Upper lobe of left lung (tissue), 4 donors: ENCODE measurements at regions not wholly inside any gene's neighbourhood (a gene's known extent, or its start where the extent isn't known, plus 50 kb on each side); places are given as distances from the start of the nearest gene placed in this dataset.

Experiments used
- POLR2AphosphoS5 ChIP-seq, 2 donors: sonication (generic); formaldehyde crosslinking; IDR thresholded peaks; one replicate each; pipeline ENCODE4 v1.5.1; 2017; ENCODE audit warnings: antibody characterized with exemption in 2 of 2
- TF ChIP-seq, protein P1 (sequence below), 6 experiments: fragments of 450-650 bp in 4 of 6; fragments of 200-600 bp in 2 of 6; sonication (generic) in 2 of 6; IDR thresholded peaks; one replicate each; pipeline ENCODE4 v1.5.1; 2016 to 2019; ENCODE audit warnings: antibody characterized with exemption in 6 of 6

DNA sequence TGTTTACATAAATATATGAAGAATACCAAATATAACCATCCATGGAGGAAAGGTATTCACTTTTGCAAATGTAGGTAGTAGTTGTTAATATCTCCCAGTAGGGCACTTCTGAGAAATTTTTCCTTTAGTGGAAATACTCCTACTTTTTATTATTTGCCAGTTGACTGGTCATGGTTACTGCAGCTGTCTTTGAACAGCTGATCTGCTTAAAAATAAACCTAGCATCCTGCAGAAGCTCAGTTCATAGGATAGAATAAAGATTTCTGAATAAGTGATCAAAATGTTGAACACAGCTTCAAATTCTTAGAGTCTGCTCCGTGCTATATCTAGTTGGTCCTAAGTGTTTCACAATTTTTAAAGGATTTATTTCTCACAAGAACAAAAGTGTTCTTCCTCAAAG lies 270.7 kb upstream of the TRPC7 start:
- no peak for TF ChIP-seq POLR2AphosphoS5 (IDR thresholded peaks at IDR 0.05)
- TF ChIP-seq, protein P1, sequence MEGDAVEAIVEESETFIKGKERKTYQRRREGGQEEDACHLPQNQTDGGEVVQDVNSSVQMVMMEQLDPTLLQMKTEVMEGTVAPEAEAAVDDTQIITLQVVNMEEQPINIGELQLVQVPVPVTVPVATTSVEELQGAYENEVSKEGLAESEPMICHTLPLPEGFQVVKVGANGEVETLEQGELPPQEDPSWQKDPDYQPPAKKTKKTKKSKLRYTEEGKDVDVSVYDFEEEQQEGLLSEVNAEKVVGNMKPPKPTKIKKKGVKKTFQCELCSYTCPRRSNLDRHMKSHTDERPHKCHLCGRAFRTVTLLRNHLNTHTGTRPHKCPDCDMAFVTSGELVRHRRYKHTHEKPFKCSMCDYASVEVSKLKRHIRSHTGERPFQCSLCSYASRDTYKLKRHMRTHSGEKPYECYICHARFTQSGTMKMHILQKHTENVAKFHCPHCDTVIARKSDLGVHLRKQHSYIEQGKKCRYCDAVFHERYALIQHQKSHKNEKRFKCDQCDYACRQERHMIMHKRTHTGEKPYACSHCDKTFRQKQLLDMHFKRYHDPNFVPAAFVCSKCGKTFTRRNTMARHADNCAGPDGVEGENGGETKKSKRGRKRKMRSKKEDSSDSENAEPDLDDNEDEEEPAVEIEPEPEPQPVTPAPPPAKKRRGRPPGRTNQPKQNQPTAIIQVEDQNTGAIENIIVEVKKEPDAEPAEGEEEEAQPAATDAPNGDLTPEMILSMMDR (IDR thresholded peaks at IDR 0.05), result no peak
